Ovary (tissue), 3 donors: ENCODE measurements at regions not wholly inside any gene's neighbourhood (a gene's known extent, or its start where the extent isn't known, plus 50 kb on each side); places are given as distances from the start of the nearest gene placed in this dataset.

Source experiments
- CTCF ChIP-seq, 3 donors: fragments of 450-650 bp in 2 of 3; fragments of 200-600 bp in 1 of 3; IDR thresholded peaks; one replicate each; pipeline versions ENCODE4 v1.5.1 to v1.8.0; 2016 to 2022; ENCODE audit warnings: antibody characterized with exemption in 3 of 3, mild to moderate bottlenecking in 1 of 3
- EP300 ChIP-seq: sonication (generic); formaldehyde crosslinking; IDR thresholded peaks from one replicate; pipeline ENCODE4 v1.6.1; 2017; ENCODE audit warnings: antibody characterized with exemption
- POLR2A ChIP-seq: fragments of 450-650 bp; IDR thresholded peaks from one replicate; pipeline ENCODE4 v1.6.1; 2017; ENCODE audit warnings: antibody characterized with exemption, mild to moderate bottlenecking, moderate library complexity
- donor health status: DM: no; HTN: no; CAD: no.

- TF ChIP-seq CTCF (IDR thresholded peaks at IDR 0.05) (no peak), POLR2A (no peak), EP300 (no peak)
Observed at GRCh38 chr5:118518720-118519119, 469.6 kb downstream of the DTWD2 start.
